ENCODE measurements at regions not wholly inside any gene's neighbourhood (a gene's known extent, or its start where the extent isn't known, plus 50 kb on each side); places are given as distances from the start of the nearest gene placed in this dataset.

- 72 to 73% methylated on average over 5 of the region's 5 CpGs for WGBS, 2 donors
- TF ChIP-seq CTCF (IDR thresholded peaks at IDR 0.05) = no peak
- Histone ChIP-seq H3K4me1 (no peaks in the 10 kb centered on the region), H3K27ac (no peak overlapping the region), H3K9me3 (peaks cover 0 to 7% (median 0%) of the 10 kb centered on the region in 11 donors), H3K27me3 (no peaks in the 10 kb centered on the region), H3K4me3 (no peak overlapping the region), H3K36me3 (no peaks in the 10 kb centered on the region)
- intact Hi-C loops (cut with DNase I) = no loop called here
- DNase-seq (no peak), ATAC-seq (no peak)
Measured at GRCh38 chr7:52723606-52724005, 311.8 kb upstream of the POM121L12 start.

- TF ChIP-seq CTCF (IDR thresholded peaks at IDR 0.05) = no peak
- no peak for DNase-seq
- Histone ChIP-seq H3K36me3 (no peaks in the 10 kb centered on the region), H3K9me3 (peaks cover 0 to 7% (median 0%) of the 10 kb centered on the region in 11 donors), H3K27ac (no peak overlapping the region), H3K4me3 (no peak overlapping the region), H3K4me1 (no peaks in the 10 kb centered on the region), H3K27me3 (no peaks in the 10 kb centered on the region)
- intact Hi-C loops (cut with DNase I) = no loop called here
- ATAC-seq = no peak
- 89 to 94% methylated on average over 2 of the region's 2 CpGs for WGBS, 2 donors
Measured at GRCh38 chr7:52720856-52721255, 314.6 kb upstream of the POM121L12 start.

GRCh38 chr7:52719677-52720076, 315.8 kb upstream of the POM121L12 start:
- Histone ChIP-seq H3K27ac (no peak overlapping the region), H3K36me3 (no peaks in the 10 kb centered on the region), H3K9me3 (peaks cover 0 to 7% (median 0%) of the 10 kb centered on the region in 11 donors), H3K4me1 (no peaks in the 10 kb centered on the region), H3K27me3 (no peaks in the 10 kb centered on the region), H3K4me3 (no peak overlapping the region)
- TF ChIP-seq CTCF (IDR thresholded peaks at IDR 0.05) = no peak
- WGBS, 2 donors = 29 to 34% methylated on average over 3 of the region's 3 CpGs
- intact Hi-C loops (cut with DNase I) = no loop called here
- ATAC-seq (no peak), DNase-seq (no peak)

GRCh38 chr7:52715701-52716100, 319.7 kb upstream of the POM121L12 start:
- H3K27me3 ChIP-seq = no peaks in the 10 kb centered on the region
- DNase-seq = no peak
- ATAC-seq = no peak
- no peak overlapping the region for H3K27ac ChIP-seq
- no peak for TF ChIP-seq CTCF (IDR thresholded peaks at IDR 0.05)
- no peaks in the 10 kb centered on the region for H3K36me3 ChIP-seq
- H3K4me1 ChIP-seq = no peaks in the 10 kb centered on the region
- no peak overlapping the region for H3K4me3 ChIP-seq
- H3K9me3 ChIP-seq = peaks cover 0 to 18% (median 0%) of the 10 kb centered on the region in 11 donors
- 89 to 90% methylated on average over 7 of the region's 7 CpGs for WGBS, 2 donors
- intact Hi-C loops (cut with DNase I) = no loop called here

All from heart right ventricle (tissue), 16 donors.